ENCODE measurements at regions not wholly inside any gene's neighbourhood (a gene's known extent, or its start where the extent isn't known, plus 50 kb on each side); places are given as distances from the start of the nearest gene placed in this dataset.

- TF ChIP-seq EP300 (IDR thresholded peaks at IDR 0.05) (no peak), CTCF (IDR thresholded peaks at IDR 0.05) (no peak), POLR2AphosphoS5 (IDR thresholded peaks at IDR 0.05) (no peak), POLR2A (IDR thresholded peaks at IDR 0.05) (no peak)
These were observed 1163.4 kb upstream of the AUTS2 start for GRCh38 chr7:68434857-68435256.
